Neuronal stem cell (in vitro differentiated cells): ENCODE measurements at regions not wholly inside any gene's neighbourhood (a gene's known extent, or its start where the extent isn't known, plus 50 kb on each side); places are given as distances from the start of the nearest gene placed in this dataset.

Experiments used
- DNase-seq: peaks from one replicate; pipeline ENCODE4 v3.0.0-alpha.2; 2013; ENCODE audit warnings: low spot score
- H2AFZ ChIP-seq: one replicate; pipeline ENCODE4 v1.6.1; 2013; ENCODE audit warnings: mild to moderate bottlenecking, low read length, inconsistent platforms
- H2AK5ac ChIP-seq: 2 replicates; pipeline ENCODE4 v1.6.1; 2013; ENCODE audit warnings: low read depth, mild to moderate bottlenecking, inconsistent platforms, low read length, moderate library complexity, mixed read lengths
- H2BK120ac ChIP-seq: 2 replicates; pipeline ENCODE4 v1.6.1; 2013; ENCODE audit warnings: low read depth, mild to moderate bottlenecking, inconsistent platforms, low read length, moderate library complexity, mixed read lengths
- H2BK12ac ChIP-seq: one replicate; pipeline ENCODE4 v1.6.1; 2013; ENCODE audit warnings: low read length, inconsistent platforms
- H2BK15ac ChIP-seq: 2 replicates; pipeline ENCODE4 v1.6.1; 2013; ENCODE audit warnings: mild to moderate bottlenecking, low read length, inconsistent platforms, mixed read lengths
- H2BK5ac ChIP-seq: one replicate; pipeline ENCODE4 v1.6.1; 2013; ENCODE audit warnings: inconsistent platforms, mild to moderate bottlenecking, low read length, moderate library complexity
- H3K14ac ChIP-seq: one replicate; pipeline ENCODE4 v1.6.1; 2013; ENCODE audit warnings: low read length, inconsistent platforms
- H3K18ac ChIP-seq: 2 replicates; pipeline ENCODE4 v1.6.1; 2013; ENCODE audit warnings: low read length, inconsistent platforms
- H3K23ac ChIP-seq: 2 replicates; pipeline ENCODE4 v1.6.1; 2013; ENCODE audit warnings: low read depth, mild to moderate bottlenecking, mixed read lengths, low read length, inconsistent platforms; ENCODE audit not compliant: poor library complexity
- H3K27ac ChIP-seq: replicated peaks from 3 replicates; pipeline ENCODE4 v1.5.1; 2013; ENCODE audit warnings: low read length, inconsistent platforms
- H3K27me3 ChIP-seq, 3 experiments: 2 replicates each; pipeline ENCODE4 v1.6.1; 2013; ENCODE audit warnings: low read length in 3 of 3, mild to moderate bottlenecking in 2 of 3, inconsistent platforms in 1 of 3, low read depth in 1 of 3, mixed read lengths in 1 of 3, moderate library complexity in 1 of 3; ENCODE audit not compliant: control insufficient read depth in 3 of 3, insufficient read depth in 3 of 3
- H3K36me3 ChIP-seq, 2 donors: replicated peaks in 1 of 2; 2 replicates each; pipeline ENCODE4 v1.6.1; 2013; ENCODE audit warnings: low read length in 2 of 2; ENCODE audit not compliant: control insufficient read depth in 2 of 2, insufficient read depth in 2 of 2
- H3K4ac ChIP-seq: 2 replicates; pipeline ENCODE4 v1.6.1; 2013; ENCODE audit warnings: inconsistent platforms, mild to moderate bottlenecking, low read length, moderate library complexity
- H3K4me1 ChIP-seq, 2 donors: 1 replicate in 1 of 2; 2 replicates in 1 of 2; pipeline ENCODE4 v1.6.1; 2013; ENCODE audit warnings: low read length in 2 of 2, low read depth in 1 of 2; ENCODE audit not compliant: control insufficient read depth in 2 of 2, insufficient read depth in 1 of 2
- H3K4me2 ChIP-seq: one replicate; pipeline ENCODE4 v1.6.1; 2013; ENCODE audit warnings: mild to moderate bottlenecking, low read length, inconsistent platforms; ENCODE audit not compliant: insufficient read depth, poor library complexity, severe bottlenecking
- H3K4me3 ChIP-seq, 2 donors: 2 replicates each; pipeline ENCODE4 v1.5.1; 2013; ENCODE audit warnings: low read length in 2 of 2, mild to moderate bottlenecking in 2 of 2, inconsistent platforms in 1 of 2, moderate library complexity in 1 of 2
- H3K79me1 ChIP-seq: one replicate; pipeline ENCODE4 v1.6.1; 2013; ENCODE audit warnings: low read depth, mild to moderate bottlenecking, inconsistent platforms, low read length, moderate library complexity
- H3K9ac ChIP-seq: one replicate; pipeline ENCODE4 v1.6.1; 2013; ENCODE audit warnings: mild to moderate bottlenecking, low read depth, low read length, inconsistent platforms; ENCODE audit not compliant: poor library complexity
- H3K9me3 ChIP-seq, 2 donors: replicated peaks in 1 of 2; 2 replicates each; pipeline versions ENCODE3 to v1.6.1; 2013; ENCODE audit warnings: low read length in 2 of 2, mild to moderate bottlenecking in 2 of 2, inconsistent platforms in 1 of 2, low read depth in 1 of 2, mixed read lengths in 1 of 2, moderate library complexity in 1 of 2; ENCODE audit not compliant: control insufficient read depth in 2 of 2, insufficient read depth in 1 of 2
- H4K8ac ChIP-seq: one replicate; pipeline ENCODE4 v1.6.1; 2013; ENCODE audit warnings: low read depth, mild to moderate bottlenecking, inconsistent platforms, low read length, moderate library complexity
- H4K91ac ChIP-seq: one replicate; pipeline ENCODE4 v1.6.1; 2013; ENCODE audit warnings: low read length, low read depth, mild to moderate bottlenecking, inconsistent platforms; ENCODE audit not compliant: poor library complexity
- WGBS, 2 donors: extraction: QIAGEN DNeasy Blood & Tissue Kit; methylation state at CpG; one replicate each; pipeline ENCODE4 v1.1.7; 2013; ENCODE audit warnings: missing lambda C conversion rate in 2 of 2, mixed read lengths in 1 of 2; ENCODE audit not compliant: insufficient read length in 2 of 2, insufficient replicate concordance in 1 of 2; ENCODE audit errors: extremely low coverage in 2 of 2; 5-methylcytosine and 5-hydroxymethylcytosine counted together

DNA sequence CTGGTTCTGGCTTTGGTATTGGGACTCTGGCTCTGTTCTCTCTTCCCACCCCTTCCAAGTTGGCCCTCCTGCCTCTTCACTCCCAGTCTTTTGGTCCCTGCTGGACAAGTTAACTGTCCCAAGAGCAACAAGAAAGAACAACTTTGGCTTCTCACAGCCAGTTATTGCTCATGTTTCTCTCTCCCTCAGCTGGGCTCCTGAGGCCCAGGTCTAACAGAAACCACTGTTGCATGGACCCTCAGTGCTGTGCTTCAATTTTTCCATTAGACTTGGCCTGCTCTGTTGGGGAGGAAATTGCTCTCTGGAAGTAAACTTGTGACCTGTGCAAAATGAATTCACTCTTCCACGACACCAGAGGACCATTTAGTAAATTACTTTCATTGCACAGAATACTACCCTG is 64.5 kb downstream of the CHST2 start:
- Histone ChIP-seq H3K27ac (no peak overlapping the region), H3K4me1 (no peaks in the 10 kb centered on the region), H3K36me3 (no peaks in the 10 kb centered on the region), H3K4me3 (no peak overlapping the region), H2AK5ac (no peak overlapping the region), H2BK15ac (no peak overlapping the region), H3K23ac (no peak overlapping the region), H3K18ac (no peak overlapping the region), H2BK5ac (no peak overlapping the region), H3K9ac (no peak overlapping the region), H3K4ac (no peak overlapping the region), H3K27me3 (no peaks in the 10 kb centered on the region), H3K14ac (no peak overlapping the region), H3K79me1 (no peaks in the 10 kb centered on the region), H2AFZ (no peak overlapping the region), H3K9me3 (peaks cover 0 to 3% of the 10 kb centered on the region in 2 donors), H2BK12ac (no peak overlapping the region), H4K91ac (no peak overlapping the region), H3K4me2 (no peak overlapping the region), H2BK120ac (no peak overlapping the region), H4K8ac (no peak overlapping the region)
- no CpG with 5 or more reads among the region's 1 CpG for WGBS, 2 donors
- DNase-seq, result no peak

DNA sequence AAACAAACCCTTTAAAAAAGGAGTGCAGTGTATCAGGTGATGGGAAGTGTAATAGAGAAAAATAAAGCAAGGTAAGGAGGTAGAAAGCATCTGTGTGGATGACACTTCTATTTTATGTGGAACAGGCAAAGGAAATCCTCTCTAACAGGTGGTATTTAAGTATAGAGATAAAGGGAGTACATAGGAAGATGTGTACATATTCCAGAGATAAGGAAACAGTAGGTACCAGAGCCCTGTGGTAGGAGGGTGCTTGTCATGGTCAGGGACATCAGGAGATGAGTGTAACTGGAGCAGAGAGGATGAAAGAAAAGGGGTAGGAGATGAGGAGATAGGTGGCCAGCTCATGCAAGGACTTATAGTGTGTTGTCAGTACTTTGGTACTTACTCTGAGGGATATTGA is 65.8 kb downstream of the CHST2 start:
- Histone ChIP-seq H3K27me3 (no peaks in the 10 kb centered on the region), H3K9ac (no peak overlapping the region), H4K91ac (no peak overlapping the region), H2AFZ (no peak overlapping the region), H2AK5ac (no peak overlapping the region), H3K23ac (no peak overlapping the region), H3K14ac (no peak overlapping the region), H3K4ac (no peak overlapping the region), H3K9me3 (peaks cover 0 to 3% of the 10 kb centered on the region in 2 donors), H2BK15ac (no peak overlapping the region), H4K8ac (no peak overlapping the region), H2BK12ac (no peak overlapping the region), H3K36me3 (no peaks in the 10 kb centered on the region), H2BK5ac (no peak overlapping the region), H3K18ac (no peak overlapping the region), H3K79me1 (no peaks in the 10 kb centered on the region), H2BK120ac (no peak overlapping the region), H3K4me1 (no peaks in the 10 kb centered on the region), H3K4me3 (no peak overlapping the region), H3K27ac (no peak overlapping the region), H3K4me2 (no peak overlapping the region)
- DNase-seq, result no peak

- WGBS, 2 donors, result no CpG with 5 or more reads among the region's 1 CpG
- H3K18ac ChIP-seq, result no peak overlapping the region
- H3K4me3 ChIP-seq, result no peak overlapping the region
Measured at GRCh38 chr3:143187111-143187510, 67.5 kb downstream of the CHST2 start.

GRCh38 chr3:143188881-143189280 is 69.3 kb downstream of the CHST2 start:
- Histone ChIP-seq H2BK120ac (no peak overlapping the region), H2BK5ac (no peak overlapping the region), H3K18ac (no peak overlapping the region), H3K14ac (no peak overlapping the region), H3K9ac (no peak overlapping the region), H2BK12ac (no peak overlapping the region), H3K27ac (no peak overlapping the region), H3K4me2 (no peak overlapping the region), H3K9me3 (peaks cover 0 to 5% of the 10 kb centered on the region in 2 donors), H3K23ac (no peak overlapping the region), H4K8ac (no peak overlapping the region), H3K27me3 (no peaks in the 10 kb centered on the region), H3K4me1 (no peaks in the 10 kb centered on the region), H2BK15ac (no peak overlapping the region), H3K36me3 (no peaks in the 10 kb centered on the region), H3K4me3 (no peak overlapping the region), H2AFZ (no peak overlapping the region), H3K4ac (no peak overlapping the region), H4K91ac (no peak overlapping the region), H3K79me1 (no peaks in the 10 kb centered on the region), H2AK5ac (no peak overlapping the region)
- no peak for DNase-seq
- no CpG with 5 or more reads among the region's 1 CpG for WGBS, 2 donors

More at GRCh38 chr3:143187111-143187510, 67.5 kb downstream of the CHST2 start:
- Histone ChIP-seq H2BK15ac (no peak overlapping the region), H3K4ac (no peak overlapping the region), H2AK5ac (no peak overlapping the region), H3K23ac (no peak overlapping the region), H3K36me3 (no peaks in the 10 kb centered on the region), H4K91ac (no peak overlapping the region), H4K8ac (no peak overlapping the region), H2BK12ac (no peak overlapping the region), H2BK5ac (no peak overlapping the region), H3K9me3 (no peaks in the 10 kb centered on the region), H2AFZ (no peak overlapping the region), H3K27me3 (no peaks in the 10 kb centered on the region), H3K14ac (no peak overlapping the region), H3K79me1 (no peaks in the 10 kb centered on the region), H3K4me1 (no peaks in the 10 kb centered on the region), H3K4me2 (no peak overlapping the region), H2BK120ac (no peak overlapping the region), H3K9ac (no peak overlapping the region), H3K27ac (no peak overlapping the region)
- no peak for DNase-seq
